Loucy (cell line): ENCODE measurements at regions not wholly inside any gene's neighbourhood (a gene's known extent, or its start where the extent isn't known, plus 50 kb on each side); places are given as distances from the start of the nearest gene placed in this dataset.

ENCODE experiments used
- H2AFZ ChIP-seq: fragments of 200-600 bp; sonication (generic); 2 replicates; pipeline ENCODE4 v1.6.0; 2016; ENCODE audit warnings: antibody characterized with exemption, mild to moderate bottlenecking, low read length, moderate library complexity
- H3F3A ChIP-seq: fragments of 200-600 bp; 2 replicates; pipeline ENCODE4 v1.6.0; 2016; ENCODE audit warnings: antibody characterized with exemption, low read depth, mild to moderate bottlenecking
- H3K27me3 ChIP-seq: fragments of 200-600 bp; sonication (generic); 2 replicates; pipeline ENCODE4 v1.6.1; 2014; ENCODE audit warnings: low read length, mild to moderate bottlenecking; ENCODE audit not compliant: insufficient read depth, poor library complexity, severe bottlenecking
- H3K36me3 ChIP-seq: fragments of 200-600 bp; sonication (generic); 2 replicates; pipeline ENCODE4 v1.6.1; 2016; ENCODE audit warnings: low read length; ENCODE audit not compliant: insufficient read depth
- H3K4me1 ChIP-seq: fragments of 200-600 bp; sonication (generic); 2 replicates; pipeline ENCODE4 v1.5.1; 2014; ENCODE audit warnings: low read length, mild to moderate bottlenecking; ENCODE audit not compliant: insufficient read depth, poor library complexity, severe bottlenecking
- H3K4me2 ChIP-seq: fragments of 200-600 bp; sonication (generic); 2 replicates; pipeline ENCODE4 v1.6.0; 2014; ENCODE audit warnings: antibody characterized with exemption, low read length, low read depth, mild to moderate bottlenecking; ENCODE audit not compliant: poor library complexity, severe bottlenecking
- H3K4me3 ChIP-seq: fragments of 200-600 bp; sonication (generic); 2 replicates; pipeline ENCODE4 v1.5.1; 2014; ENCODE audit warnings: low read length, mild to moderate bottlenecking, mixed read lengths; ENCODE audit not compliant: poor library complexity, severe bottlenecking
- H3K79me2 ChIP-seq: fragments of 200-600 bp; sonication (generic); 2 replicates; pipeline ENCODE4 v1.6.1; 2014; ENCODE audit warnings: low read length; ENCODE audit not compliant: insufficient read depth
- H3K9ac ChIP-seq: fragments of 200-600 bp; sonication (generic); 2 replicates; pipeline ENCODE4 v1.6.0; 2014; ENCODE audit warnings: mild to moderate bottlenecking, low read depth, low read length, moderate library complexity; ENCODE audit not compliant: poor library complexity, severe bottlenecking
- H3K9me2 ChIP-seq: fragments of 200-600 bp; sonication (generic); replicated peaks from 2 replicates; pipeline ENCODE4 v1.6.1; 2016; ENCODE audit warnings: low read depth, low read length, mixed read lengths
- H3K9me3 ChIP-seq: fragments of 200-600 bp; sonication (generic); 2 replicates; pipeline ENCODE4 v1.6.1; 2014; ENCODE audit warnings: mild to moderate bottlenecking, antibody characterized with exemption, low read length, low read depth; ENCODE audit not compliant: insufficient read depth
- H4K20me1 ChIP-seq: fragments of 200-600 bp; sonication (generic); 2 replicates; pipeline ENCODE4 v1.6.0; 2014; ENCODE audit warnings: antibody characterized with exemption, low read length, mild to moderate bottlenecking; ENCODE audit not compliant: insufficient read depth, poor library complexity, severe bottlenecking
- EZH2phosphoT487 ChIP-seq: fragments of 200-600 bp; IDR thresholded peaks from 2 replicates; pipeline ENCODE4 v1.6.1; 2018; ENCODE audit warnings: antibody characterized with exemption, mild to moderate bottlenecking, moderate library complexity, borderline replicate concordance
- TF ChIP-seq, protein P1 (sequence below): fragments of 200-600 bp; sonication (generic); conservative IDR thresholded peaks from 2 replicates; pipeline ENCODE4 v1.5.1; 2014; ENCODE audit warnings: mild to moderate bottlenecking, antibody characterized with exemption, low read length

GRCh38 chr3:164236851-164237250 is 841.4 kb downstream of the SI start:
- H3F3A ChIP-seq, result no peaks in the 10 kb centered on the region
- no peaks in the 10 kb centered on the region for H3K4me1 ChIP-seq
- H3K27me3 ChIP-seq, result no peaks in the 10 kb centered on the region
- H3K9me3 ChIP-seq, result no peaks in the 10 kb centered on the region
- no peak overlapping the region for H2AFZ ChIP-seq
- H3K9ac ChIP-seq, result no peak overlapping the region
- no peaks in the 10 kb centered on the region for H3K79me2 ChIP-seq
- H3K4me2 ChIP-seq, result no peak overlapping the region
- no peak overlapping the region for H3K4me3 ChIP-seq
- TF ChIP-seq, protein P1, sequence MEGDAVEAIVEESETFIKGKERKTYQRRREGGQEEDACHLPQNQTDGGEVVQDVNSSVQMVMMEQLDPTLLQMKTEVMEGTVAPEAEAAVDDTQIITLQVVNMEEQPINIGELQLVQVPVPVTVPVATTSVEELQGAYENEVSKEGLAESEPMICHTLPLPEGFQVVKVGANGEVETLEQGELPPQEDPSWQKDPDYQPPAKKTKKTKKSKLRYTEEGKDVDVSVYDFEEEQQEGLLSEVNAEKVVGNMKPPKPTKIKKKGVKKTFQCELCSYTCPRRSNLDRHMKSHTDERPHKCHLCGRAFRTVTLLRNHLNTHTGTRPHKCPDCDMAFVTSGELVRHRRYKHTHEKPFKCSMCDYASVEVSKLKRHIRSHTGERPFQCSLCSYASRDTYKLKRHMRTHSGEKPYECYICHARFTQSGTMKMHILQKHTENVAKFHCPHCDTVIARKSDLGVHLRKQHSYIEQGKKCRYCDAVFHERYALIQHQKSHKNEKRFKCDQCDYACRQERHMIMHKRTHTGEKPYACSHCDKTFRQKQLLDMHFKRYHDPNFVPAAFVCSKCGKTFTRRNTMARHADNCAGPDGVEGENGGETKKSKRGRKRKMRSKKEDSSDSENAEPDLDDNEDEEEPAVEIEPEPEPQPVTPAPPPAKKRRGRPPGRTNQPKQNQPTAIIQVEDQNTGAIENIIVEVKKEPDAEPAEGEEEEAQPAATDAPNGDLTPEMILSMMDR, result no peak
- TF ChIP-seq EZH2phosphoT487, result no peak
- no peaks in the 10 kb centered on the region for H3K36me3 ChIP-seq
- no peaks in the 10 kb centered on the region for H3K9me2 ChIP-seq
- no peaks in the 10 kb centered on the region for H4K20me1 ChIP-seq

GRCh38 chr3:164235289-164236028 is 842.8 kb downstream of the SI start:
- no peaks in the 10 kb centered on the region for H3K4me1 ChIP-seq
- H3F3A ChIP-seq, result no peaks in the 10 kb centered on the region
- no peaks in the 10 kb centered on the region for H3K9me3 ChIP-seq
- TF ChIP-seq, protein P1, result no peak
- no peak for TF ChIP-seq EZH2phosphoT487
- H3K9me2 ChIP-seq, result no peaks in the 10 kb centered on the region
- H3K27me3 ChIP-seq, result no peaks in the 10 kb centered on the region
- H4K20me1 ChIP-seq, result no peaks in the 10 kb centered on the region
- no peak overlapping the region for H3K9ac ChIP-seq
- no peak overlapping the region for H3K4me2 ChIP-seq
- no peak overlapping the region for H2AFZ ChIP-seq
- H3K36me3 ChIP-seq, result no peaks in the 10 kb centered on the region
- H3K79me2 ChIP-seq, result no peaks in the 10 kb centered on the region
- H3K4me3 ChIP-seq, result no peak overlapping the region

DNA sequence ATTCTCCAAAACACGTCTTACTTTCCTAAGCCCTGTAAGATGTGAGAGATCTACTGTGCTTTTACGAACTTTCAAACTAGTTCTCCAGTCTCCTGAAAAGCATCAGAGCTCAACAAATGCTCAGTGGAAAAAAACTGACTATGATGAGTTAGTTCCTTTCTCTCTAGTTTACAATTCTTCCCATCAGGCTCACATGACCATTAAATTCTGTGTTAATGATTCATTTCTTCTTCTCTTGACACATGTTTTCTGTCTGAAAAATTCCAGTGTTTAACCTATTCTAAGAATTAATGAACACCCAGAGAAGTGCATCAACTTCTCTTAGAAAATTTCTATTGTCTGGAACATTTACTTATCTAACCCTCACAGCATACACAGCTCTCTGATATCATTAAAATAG is 844.3 kb downstream of the SI start:
- H3K4me2 ChIP-seq, result no peak overlapping the region
- no peaks in the 10 kb centered on the region for H4K20me1 ChIP-seq
- H3K36me3 ChIP-seq, result no peaks in the 10 kb centered on the region
- no peaks in the 10 kb centered on the region for H3K9me3 ChIP-seq
- no peaks in the 10 kb centered on the region for H3K27me3 ChIP-seq
- TF ChIP-seq EZH2phosphoT487, result no peak
- TF ChIP-seq, protein P1, result no peak
- H3K4me3 ChIP-seq, result no peak overlapping the region
- no peaks in the 10 kb centered on the region for H3F3A ChIP-seq
- H3K9me2 ChIP-seq, result no peaks in the 10 kb centered on the region
- H3K4me1 ChIP-seq, result no peaks in the 10 kb centered on the region
- H3K9ac ChIP-seq, result no peak overlapping the region
- no peaks in the 10 kb centered on the region for H3K79me2 ChIP-seq
- no peak overlapping the region for H2AFZ ChIP-seq
